Osteocyte (in vitro differentiated cells): ENCODE measurements at regions not wholly inside any gene's neighbourhood (a gene's known extent, or its start where the extent isn't known, plus 50 kb on each side); places are given as distances from the start of the nearest gene placed in this dataset.
"Not testable (repeated sequence)": the region's sequence is repeated elsewhere in the genome, so short reads cannot be mapped to it uniquely, and the experiment has no call there.

Source experiments
- DNase-seq: peaks from one replicate; pipeline ENCODE4 v3.0.0; 2021; ENCODE audit warnings: mixed read lengths; ENCODE audit not compliant: unreplicated experiment; ENCODE audit errors: extremely low spot score
- H3K27ac Mint-ChIP-seq: one replicate; pipeline ENCODE4 v1.8.0; 2021; ENCODE audit warnings: mild to moderate bottlenecking, mixed read lengths; ENCODE audit not compliant: unreplicated experiment
- H3K27me3 Mint-ChIP-seq: one replicate; pipeline ENCODE4 v1.8.0; 2021; ENCODE audit warnings: mixed read lengths; ENCODE audit not compliant: unreplicated experiment
- H3K36me3 Mint-ChIP-seq: one replicate; pipeline ENCODE4 v1.8.0; 2021; ENCODE audit warnings: mixed read lengths; ENCODE audit not compliant: unreplicated experiment
- H3K4me1 Mint-ChIP-seq: one replicate; pipeline ENCODE4 v1.8.0; 2021; ENCODE audit warnings: mixed read lengths; ENCODE audit not compliant: unreplicated experiment
- H3K4me3 Mint-ChIP-seq: one replicate; pipeline ENCODE4 v1.8.0; 2021; ENCODE audit warnings: mild to moderate bottlenecking, moderate library complexity, mixed read lengths; ENCODE audit not compliant: unreplicated experiment
- H3K9me3 Mint-ChIP-seq: one replicate; pipeline ENCODE4 v1.8.0; 2021; ENCODE audit warnings: mixed read lengths; ENCODE audit not compliant: unreplicated experiment
- CTCF ChIP-seq: fragments of 200-600 bp; sonication (generic); IDR thresholded peaks from 2 replicates; pipeline ENCODE4 v1.5.0; 2021; ENCODE audit warnings: antibody characterized with exemption, mild to moderate bottlenecking, moderate library complexity

DNA sequence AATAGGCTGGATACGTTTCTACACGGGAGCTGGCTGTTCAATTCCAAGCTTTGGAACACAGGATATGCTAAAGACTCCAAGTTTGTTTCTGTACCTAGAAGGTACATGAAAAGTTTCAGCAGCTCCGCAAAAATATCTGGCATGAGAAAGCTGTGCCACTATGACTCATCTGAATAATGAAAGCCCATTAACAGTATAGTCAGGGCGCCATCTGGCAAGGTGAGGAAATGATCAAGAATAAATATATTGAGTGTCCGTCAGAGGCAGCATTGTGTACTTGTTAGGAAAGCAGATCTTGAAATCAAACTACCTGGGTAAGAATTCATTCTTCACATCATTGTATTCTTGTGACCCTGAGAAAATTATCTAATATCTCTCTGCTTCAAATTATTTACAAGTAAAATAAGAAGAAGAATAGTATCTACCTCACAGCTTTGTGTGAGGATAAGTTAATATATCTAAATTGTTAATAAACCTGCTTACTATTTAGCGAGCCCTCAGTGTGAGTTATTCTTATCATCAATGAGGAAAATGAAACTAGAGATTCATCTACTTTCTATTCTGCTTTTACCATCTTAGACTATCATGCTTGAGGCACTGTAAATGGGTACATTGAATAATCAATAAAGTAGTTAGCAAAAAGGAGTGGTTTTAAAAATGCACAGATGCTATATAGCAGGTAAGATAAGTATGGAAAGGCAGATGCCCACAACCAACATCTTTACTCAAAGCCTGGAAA, 53.5 kb downstream of the FSCB start:
- Mint-ChIP-seq H3K36me3 (no peaks in the 10 kb centered on the region), H3K9me3 (peaks cover 40% of the 10 kb centered on the region), H3K4me3 (no peak overlapping the region), H3K4me1 (no peaks in the 10 kb centered on the region), H3K27me3 (no peaks in the 10 kb centered on the region), H3K27ac (no peak overlapping the region)
- no peak for DNase-seq
- no peak for TF ChIP-seq CTCF

GRCh38 chr14:44450232-44450631, 56.9 kb downstream of the FSCB start:
- not testable (repeated sequence) for H3K27ac Mint-ChIP-seq

DNA sequence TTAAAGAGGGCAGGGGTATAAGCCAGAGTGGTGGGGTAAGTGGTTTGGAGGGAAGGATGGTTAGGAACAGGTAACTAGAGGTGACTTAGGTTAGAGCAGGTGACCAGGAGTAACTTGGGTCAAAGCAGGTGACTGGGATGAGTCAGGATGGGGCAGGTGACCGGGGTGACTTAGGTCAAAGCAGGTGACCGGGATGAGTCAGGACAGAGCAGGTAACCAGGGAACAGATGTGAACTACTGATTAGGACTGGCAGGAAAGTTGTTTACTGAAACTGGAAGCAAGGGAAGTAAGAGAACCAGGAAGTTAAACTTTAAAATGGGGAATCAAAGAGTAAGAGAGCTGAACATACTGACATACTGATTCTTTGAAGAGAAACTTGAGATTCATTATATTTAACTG, 57.4 kb downstream of the FSCB start:
- Mint-ChIP-seq H3K4me1 (no peaks in the 10 kb centered on the region), H3K9me3 (peaks cover 24% of the 10 kb centered on the region), H3K36me3 (no peaks in the 10 kb centered on the region), H3K27ac (no peak overlapping the region), H3K4me3 (no peak overlapping the region), H3K27me3 (no peaks in the 10 kb centered on the region)
- no peak for TF ChIP-seq CTCF
- DNase-seq = no peak

More at GRCh38 chr14:44450232-44450631, 56.9 kb downstream of the FSCB start:
- not testable (repeated sequence) for H3K4me3 Mint-ChIP-seq, H3K27me3 Mint-ChIP-seq, H3K4me1 Mint-ChIP-seq, H3K36me3 Mint-ChIP-seq, DNase-seq
- peaks cover 29% of the 10 kb centered on the region for H3K9me3 Mint-ChIP-seq

DNA sequence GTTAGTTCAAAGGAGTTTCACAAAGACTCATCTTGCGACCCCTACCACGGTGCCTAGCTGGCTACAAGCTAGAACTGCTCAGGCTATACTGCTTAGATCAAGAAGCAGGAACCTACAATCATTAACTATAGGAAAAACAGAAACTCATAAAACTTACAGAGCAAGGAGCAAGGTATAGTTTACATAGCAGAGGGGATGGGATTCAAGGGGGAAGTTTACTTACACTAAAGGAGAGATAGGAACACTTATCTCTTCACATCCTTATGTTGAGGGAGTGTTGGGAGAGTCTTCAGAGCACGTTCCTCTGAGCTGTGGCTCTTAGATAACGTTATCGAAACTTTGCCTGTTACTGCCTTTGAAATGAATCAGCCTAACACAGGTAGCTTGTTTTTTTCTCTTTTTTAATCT, 58.1 kb downstream of the FSCB start:
- no peak for TF ChIP-seq CTCF
- Mint-ChIP-seq H3K9me3 (peaks cover 24% of the 10 kb centered on the region), H3K27me3 (no peaks in the 10 kb centered on the region), H3K36me3 (no peaks in the 10 kb centered on the region), H3K4me1 (no peaks in the 10 kb centered on the region), H3K4me3 (no peak overlapping the region), H3K27ac (no peak overlapping the region)
- DNase-seq = no peak

DNA sequence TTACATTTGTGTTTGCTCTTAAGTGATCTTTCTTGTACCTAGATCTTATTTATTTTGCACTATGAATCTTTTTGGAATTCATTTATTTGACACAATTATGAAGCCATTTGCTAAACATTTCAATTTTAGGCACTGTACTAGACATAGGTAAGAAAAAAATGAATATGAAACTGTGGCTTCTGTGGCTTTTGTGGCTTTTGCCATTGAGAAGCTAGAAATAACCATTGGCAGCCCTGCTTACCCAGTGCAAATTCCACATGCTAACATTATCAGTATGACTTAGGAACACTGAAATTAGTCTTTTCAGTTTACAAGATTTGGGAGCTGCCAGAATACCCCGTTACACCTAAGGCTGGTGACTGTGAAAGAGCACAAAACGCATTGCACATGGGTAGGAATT, 60.1 kb downstream of the FSCB start:
- Mint-ChIP-seq H3K4me1 (no peaks in the 10 kb centered on the region), H3K27ac (no peak overlapping the region), H3K4me3 (no peak overlapping the region), H3K9me3 (peaks cover 16% of the 10 kb centered on the region), H3K36me3 (no peaks in the 10 kb centered on the region), H3K27me3 (no peaks in the 10 kb centered on the region)
- TF ChIP-seq CTCF = no peak
- DNase-seq = no peak
